Left cardiac atrium (tissue), 4 donors: ENCODE measurements at regions not wholly inside any gene's neighbourhood (a gene's known extent, or its start where the extent isn't known, plus 50 kb on each side); places are given as distances from the start of the nearest gene placed in this dataset.

Source experiments
- ATAC-seq, 2 donors: fragments of 200-7000 bp; cut with Tn5 transposase; one replicate each; pipeline ENCODE4 v1.9.1; 2020; ENCODE audit warnings: mild to moderate bottlenecking in 2 of 2, moderate library complexity in 2 of 2
- DNase-seq: peaks from one replicate; pipeline ENCODE4 v3.0.0-alpha.2; 2020
- intact Hi-C, 2 donors: fragments of 100-400 bp; cut with DNase I; formaldehyde crosslinking; loops; one replicate each; pipeline versions ENCODE4 v1.14.1 to v1.15.1; 2022 to 2023
- donor health status: DM: no; HTN: yes; CAD: no.
- donor health status: DM: no; HTN: yes; CAD: no; lungs with severe emphysema.
- donor health status: DM: yes; HTN: yes; CAD: no.
- donor health status: Dilated cardiomyopathy.

- no peak for ATAC-seq
- intact Hi-C loops = no loop called here
- no peak for DNase-seq
Observed at GRCh38 chr11:134893810-134894685, 482.0 kb upstream of the B3GAT1 start.

GRCh38 chr11:134890446-134890845 is 478.4 kb upstream of the B3GAT1 start:
- DNase-seq (no peak), ATAC-seq (no peak)
- intact Hi-C loops = no loop called here

GRCh38 chr11:134889832-134890231 is 477.8 kb upstream of the B3GAT1 start:
- ATAC-seq = no peak
- intact Hi-C loops = no loop called here

GRCh38 chr11:134888821-134889220 is 476.8 kb upstream of the B3GAT1 start:
- no peak for ATAC-seq
- DNase-seq = no peak
- intact Hi-C loops = no loop called here

More at GRCh38 chr11:134889832-134890231, 477.8 kb upstream of the B3GAT1 start:
- no peak for DNase-seq

- ATAC-seq = no peak
- intact Hi-C loops = no loop called here
- DNase-seq = no peak
Observed at GRCh38 chr11:134887896-134888295, 475.9 kb upstream of the B3GAT1 start.

GRCh38 chr11:134883484-134883883 is 471.4 kb upstream of the B3GAT1 start:
- DNase-seq (no peak), ATAC-seq (no peak)
- intact Hi-C loops = no loop called here

GRCh38 chr11:134882671-134883297 is 470.7 kb upstream of the B3GAT1 start:
- ATAC-seq (no peak), DNase-seq (no peak)
- intact Hi-C loops = no loop called here

- ATAC-seq (no peak), DNase-seq (no peak)
- intact Hi-C loops = no loop called here
Observed at GRCh38 chr11:134882141-134882540, 470.1 kb upstream of the B3GAT1 start.

GRCh38 chr11:134880788-134881187 is 468.7 kb upstream of the B3GAT1 start:
- no peak for DNase-seq
- ATAC-seq = no peak
- intact Hi-C loops = no loop called here

- intact Hi-C loops = no loop called here
- no peak for ATAC-seq
Observed at GRCh38 chr11:134879931-134880330, 467.9 kb upstream of the B3GAT1 start.

GRCh38 chr11:134879341-134879740 is 467.3 kb upstream of the B3GAT1 start:
- intact Hi-C loops = no loop called here
- DNase-seq (no peak), ATAC-seq (no peak)

More at GRCh38 chr11:134879931-134880330, 467.9 kb upstream of the B3GAT1 start:
- no peak for DNase-seq

- DNase-seq (no peak), ATAC-seq (no peak)
- intact Hi-C loops = no loop called here
Observed at GRCh38 chr11:134878785-134879184, 466.7 kb upstream of the B3GAT1 start.

GRCh38 chr11:134876226-134876625 is 464.2 kb upstream of the B3GAT1 start:
- no peak for DNase-seq
- ATAC-seq = no peak
- intact Hi-C loops = no loop called here

- intact Hi-C loops = no loop called here
- no peak for ATAC-seq
Observed at GRCh38 chr11:134866981-134867675, 455.1 kb upstream of the B3GAT1 start.

GRCh38 chr11:134866215-134866614 is 454.2 kb upstream of the B3GAT1 start:
- ATAC-seq = no peak
- DNase-seq = no peak
- intact Hi-C loops = no loop called here

More at GRCh38 chr11:134866981-134867675, 455.1 kb upstream of the B3GAT1 start:
- no peak for DNase-seq

- DNase-seq = no peak
- no peak for ATAC-seq
- intact Hi-C loops = no loop called here
Observed at GRCh38 chr11:134864968-134865305, 452.9 kb upstream of the B3GAT1 start.

GRCh38 chr11:134864233-134864967 is 452.4 kb upstream of the B3GAT1 start:
- ATAC-seq = no peak

GRCh38 chr11:134863294-134863693 is 451.3 kb upstream of the B3GAT1 start:
- DNase-seq (no peak), ATAC-seq (no peak)
- intact Hi-C loops = no loop called here

More at GRCh38 chr11:134864233-134864967, 452.4 kb upstream of the B3GAT1 start:
- no peak for DNase-seq
- intact Hi-C loops = no loop called here

GRCh38 chr11:134862587-134863195 is 450.6 kb upstream of the B3GAT1 start:
- ATAC-seq (no peak), DNase-seq (no peak)
- intact Hi-C loops = no loop called here
